ENCODE measurements at regions not wholly inside any gene's neighbourhood (a gene's known extent, or its start where the extent isn't known, plus 50 kb on each side); places are given as distances from the start of the nearest gene placed in this dataset.

GRCh38 chr2:204272089-204272488 is 273.2 kb upstream of the PARD3B start:
- DNase-seq (ENCODE audit: low read depth): no peak

- no peak for DNase-seq (ENCODE audit: low read depth)
Observed at GRCh38 chr2:204272610-204273287, 272.5 kb upstream of the PARD3B start.

- DNase-seq (ENCODE audit: low read depth): no peak
Observed at GRCh38 chr2:204274429-204274828, 270.8 kb upstream of the PARD3B start.

GRCh38 chr2:204274991-204275390 is 270.3 kb upstream of the PARD3B start:
- DNase-seq (ENCODE audit: low read depth): no peak

- DNase-seq (ENCODE audit: low read depth): no peak
Observed at GRCh38 chr2:204277226-204277625, 268.0 kb upstream of the PARD3B start.

- no peak for DNase-seq (ENCODE audit: low read depth)
Observed at GRCh38 chr2:204278454-204278853, 266.8 kb upstream of the PARD3B start.

DNA sequence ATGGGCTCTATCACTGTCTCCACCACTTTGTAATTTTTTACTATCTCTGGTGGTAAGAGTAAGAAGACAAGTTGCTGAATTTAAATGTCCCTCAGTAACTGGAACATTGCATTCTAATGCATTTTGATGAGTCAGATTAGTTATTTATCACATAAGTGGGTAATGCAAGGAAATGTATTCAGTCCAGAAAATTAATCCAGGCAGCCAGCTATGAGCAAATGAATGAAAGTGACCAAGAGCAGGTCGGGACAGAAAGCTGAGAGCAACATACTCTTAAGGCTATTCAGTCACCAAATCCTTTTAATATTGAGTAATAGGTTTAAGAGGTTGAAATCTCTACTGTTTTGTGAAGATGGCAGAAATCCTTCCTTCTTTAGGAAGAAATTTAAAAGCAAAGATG is 265.5 kb upstream of the PARD3B start:
- DNase-seq (ENCODE audit: low read depth): no peak

- DNase-seq (ENCODE audit: low read depth): no peak
Observed at GRCh38 chr2:204280262-204280668, 265.0 kb upstream of the PARD3B start.

- DNase-seq (ENCODE audit: low read depth): no peak
Observed at GRCh38 chr2:204282081-204282480, 263.2 kb upstream of the PARD3B start.

- DNase-seq (ENCODE audit: low read depth): no peak
Observed at GRCh38 chr2:204282525-204282924, 262.8 kb upstream of the PARD3B start.

DNA sequence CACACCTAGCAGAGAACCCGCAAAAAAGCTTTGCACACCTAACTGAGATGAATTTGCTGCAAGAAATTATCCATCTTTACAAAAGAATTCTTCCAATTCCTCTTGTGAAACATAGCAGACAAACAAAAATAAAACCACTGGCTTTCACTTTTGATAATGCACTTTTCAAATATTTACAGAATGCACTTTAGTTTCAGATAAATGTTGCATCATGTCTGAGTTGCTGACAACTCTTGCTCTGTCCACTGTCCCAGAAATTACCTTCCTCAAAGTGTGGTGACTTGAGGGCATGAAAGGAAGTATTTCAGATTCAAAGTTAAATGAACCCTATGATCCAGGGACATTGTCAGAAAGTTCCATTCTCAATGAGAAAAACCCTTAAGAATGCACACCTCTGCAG is 256.2 kb upstream of the PARD3B start:
- no peak for DNase-seq (ENCODE audit: low read depth)

DNA sequence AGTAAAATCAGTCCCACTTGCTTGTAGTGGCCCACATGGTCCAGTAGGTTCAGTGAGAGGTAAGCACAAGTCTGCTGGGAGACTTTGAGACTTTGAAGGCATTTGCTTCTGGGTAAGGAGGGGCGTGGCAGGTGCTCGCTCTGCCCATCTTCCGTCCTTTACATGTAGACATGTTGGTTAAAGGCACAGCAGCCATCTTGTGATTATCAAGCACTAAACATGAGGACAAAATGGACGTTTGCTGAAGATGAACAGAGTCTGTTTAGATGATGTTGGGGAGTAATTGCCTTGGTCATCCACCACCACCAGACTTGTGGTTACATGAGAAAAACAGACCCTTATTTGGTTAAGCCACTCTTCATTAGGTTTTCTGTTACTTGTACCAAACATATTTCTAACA is 252.8 kb upstream of the PARD3B start:
- no peak for DNase-seq (ENCODE audit: low read depth)

GRCh38 chr2:204293884-204294747 is 251.2 kb upstream of the PARD3B start:
- DNase-seq (ENCODE audit: low read depth): no peak

DNA sequence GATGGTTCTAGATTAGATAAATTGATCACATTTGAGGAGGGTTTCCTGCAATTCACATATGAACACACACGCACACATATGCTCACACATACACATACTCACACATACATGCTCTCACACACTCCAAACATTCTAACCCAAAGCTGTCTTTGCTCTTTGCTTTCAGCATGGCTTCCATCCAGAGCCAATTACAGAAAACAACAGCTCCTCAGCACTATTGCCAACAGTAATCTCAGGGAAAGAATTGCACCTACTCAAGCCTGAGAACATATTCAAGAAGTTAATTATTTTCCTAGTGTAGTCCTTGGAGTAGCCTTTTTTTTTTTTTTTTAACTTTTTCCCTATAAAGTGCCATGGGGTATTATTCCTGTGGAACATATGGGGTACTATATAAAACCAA is 246.9 kb upstream of the PARD3B start:
- DNase-seq (ENCODE audit: low read depth): no peak

- DNase-seq (ENCODE audit: low read depth): no peak
Observed at GRCh38 chr2:204299766-204300165, 245.5 kb upstream of the PARD3B start.

DNA sequence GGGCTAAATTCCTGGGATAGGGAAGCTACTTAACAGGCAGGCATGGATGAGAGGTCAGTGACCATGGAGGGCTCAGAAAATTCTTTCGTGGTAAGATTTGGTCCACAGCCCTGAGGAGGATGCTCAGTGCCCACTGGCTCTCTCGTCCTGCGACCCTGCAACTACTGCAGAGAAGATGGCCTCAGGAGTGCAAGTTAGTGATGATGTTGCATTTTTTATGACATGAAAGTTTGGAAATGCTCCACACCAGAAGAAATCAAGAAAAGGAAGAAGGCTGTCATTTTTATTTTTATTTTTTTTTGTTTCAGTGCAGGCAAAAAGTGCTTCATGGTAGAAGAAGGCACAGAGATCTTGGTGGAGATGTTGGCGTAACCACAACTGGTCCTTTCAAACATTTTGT is 238.6 kb upstream of the PARD3B start:
- no peak for DNase-seq (ENCODE audit: low read depth)

DNA sequence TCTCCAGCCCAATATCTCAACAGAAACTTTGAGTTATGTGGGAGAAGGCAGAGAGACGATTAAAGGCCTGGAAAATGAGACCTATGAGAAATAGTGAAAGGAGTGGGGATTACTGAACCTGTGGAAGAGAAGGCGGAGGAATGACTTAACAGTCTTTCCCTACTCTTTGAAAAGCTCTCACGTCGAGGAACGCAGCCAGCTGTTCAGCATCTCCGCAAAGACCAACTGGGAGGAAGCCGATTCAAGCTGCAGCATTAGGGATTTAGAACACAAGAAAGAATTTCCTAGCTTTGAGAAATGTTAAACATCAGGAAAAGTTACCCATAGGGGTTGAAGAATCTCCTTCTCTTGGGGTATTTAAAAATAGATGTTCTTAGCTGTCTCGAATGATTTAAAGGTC is 233.2 kb upstream of the PARD3B start:
- DNase-seq (ENCODE audit: low read depth): no peak

- no peak for DNase-seq (ENCODE audit: low read depth)
Observed at GRCh38 chr2:204313256-204313655, 232.0 kb upstream of the PARD3B start.

GRCh38 chr2:204315236-204315662 is 230.0 kb upstream of the PARD3B start:
- no peak for DNase-seq (ENCODE audit: low read depth)

DNA sequence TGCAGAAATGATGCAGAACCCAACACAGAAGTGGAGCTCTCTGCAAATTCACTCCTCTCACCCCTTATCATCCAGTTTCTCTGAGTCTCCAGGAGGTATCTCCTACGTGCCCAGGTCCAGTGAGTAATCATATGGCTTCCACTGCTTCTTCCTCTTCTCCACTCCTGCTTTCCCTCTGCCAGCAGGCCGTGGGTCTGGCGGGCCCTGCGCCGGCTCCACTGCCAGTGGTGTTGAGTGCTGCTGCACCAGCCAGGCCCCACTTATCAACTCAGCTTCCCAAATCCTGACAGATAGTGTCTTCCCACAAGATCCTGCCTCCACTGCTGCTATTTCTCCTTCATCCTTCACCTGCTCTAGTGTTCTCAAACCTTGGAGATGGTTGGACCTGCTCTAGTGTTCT is 227.6 kb upstream of the PARD3B start:
- DNase-seq (ENCODE audit: low read depth): no peak

- no peak for DNase-seq (ENCODE audit: low read depth)
Observed at GRCh38 chr2:204321027-204321800, 224.1 kb upstream of the PARD3B start.

DNA sequence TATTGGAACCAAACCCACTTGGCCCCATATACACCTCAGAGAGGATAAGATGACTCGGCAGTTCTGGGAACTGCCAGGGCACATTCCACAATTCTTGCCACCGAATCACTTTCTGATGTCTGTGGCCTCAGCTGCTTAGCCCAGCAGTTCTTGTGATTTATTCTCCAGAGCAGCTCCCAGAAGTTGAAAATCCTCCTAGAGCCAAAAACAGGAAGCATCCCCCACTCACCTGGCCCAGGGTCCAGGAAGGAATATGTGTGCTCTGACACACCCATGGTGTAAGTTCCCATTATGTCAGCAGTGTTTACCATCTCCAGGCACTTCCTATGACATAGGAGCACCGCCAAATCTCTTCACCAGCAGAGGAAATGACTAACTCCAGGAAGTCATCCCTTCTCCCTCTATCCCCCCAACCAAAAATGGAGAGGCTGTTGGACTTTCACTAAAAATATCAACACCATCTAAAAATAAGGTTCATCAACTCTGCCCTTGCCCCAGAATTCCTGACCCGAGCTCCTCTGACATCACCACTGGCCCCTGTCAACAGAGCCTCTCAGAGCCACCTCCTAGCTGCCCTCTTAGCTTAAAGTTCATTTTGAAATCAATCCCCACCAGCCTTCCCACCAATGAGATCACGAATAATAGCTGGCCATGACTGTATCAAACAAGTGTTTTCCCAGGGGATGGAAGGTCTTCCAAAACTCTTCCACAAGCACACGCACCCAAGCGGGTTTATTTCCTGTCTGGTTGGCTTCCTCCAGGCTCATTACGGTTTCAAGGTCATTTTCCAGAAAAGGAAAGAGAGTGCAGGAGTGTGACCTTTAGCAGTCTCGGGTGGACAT is 223.1 kb upstream of the PARD3B start:
- no peak for DNase-seq (ENCODE audit: low read depth)
